WI38 (cell line): ENCODE measurements at regions not wholly inside any gene's neighbourhood (a gene's known extent, or its start where the extent isn't known, plus 50 kb on each side); places are given as distances from the start of the nearest gene placed in this dataset.

ENCODE experiments used
- H3K4me3 ChIP-seq: 2 replicates; pipeline ENCODE4 v1.5.1; 2011; ENCODE audit warnings: low read depth, mild to moderate bottlenecking, control low read depth, low read length
- TF ChIP-seq, protein P1 (sequence below): IDR thresholded peaks from 2 replicates; pipeline ENCODE4 v1.5.1; 2012; ENCODE audit warnings: low read depth, mild to moderate bottlenecking, control low read depth, low read length

GRCh38 chr4:186360551-186360950 is 94.6 kb downstream of the F11 start:
- no peak overlapping the region for H3K4me3 ChIP-seq
- TF ChIP-seq, protein P1, sequence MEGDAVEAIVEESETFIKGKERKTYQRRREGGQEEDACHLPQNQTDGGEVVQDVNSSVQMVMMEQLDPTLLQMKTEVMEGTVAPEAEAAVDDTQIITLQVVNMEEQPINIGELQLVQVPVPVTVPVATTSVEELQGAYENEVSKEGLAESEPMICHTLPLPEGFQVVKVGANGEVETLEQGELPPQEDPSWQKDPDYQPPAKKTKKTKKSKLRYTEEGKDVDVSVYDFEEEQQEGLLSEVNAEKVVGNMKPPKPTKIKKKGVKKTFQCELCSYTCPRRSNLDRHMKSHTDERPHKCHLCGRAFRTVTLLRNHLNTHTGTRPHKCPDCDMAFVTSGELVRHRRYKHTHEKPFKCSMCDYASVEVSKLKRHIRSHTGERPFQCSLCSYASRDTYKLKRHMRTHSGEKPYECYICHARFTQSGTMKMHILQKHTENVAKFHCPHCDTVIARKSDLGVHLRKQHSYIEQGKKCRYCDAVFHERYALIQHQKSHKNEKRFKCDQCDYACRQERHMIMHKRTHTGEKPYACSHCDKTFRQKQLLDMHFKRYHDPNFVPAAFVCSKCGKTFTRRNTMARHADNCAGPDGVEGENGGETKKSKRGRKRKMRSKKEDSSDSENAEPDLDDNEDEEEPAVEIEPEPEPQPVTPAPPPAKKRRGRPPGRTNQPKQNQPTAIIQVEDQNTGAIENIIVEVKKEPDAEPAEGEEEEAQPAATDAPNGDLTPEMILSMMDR: no peak

DNA sequence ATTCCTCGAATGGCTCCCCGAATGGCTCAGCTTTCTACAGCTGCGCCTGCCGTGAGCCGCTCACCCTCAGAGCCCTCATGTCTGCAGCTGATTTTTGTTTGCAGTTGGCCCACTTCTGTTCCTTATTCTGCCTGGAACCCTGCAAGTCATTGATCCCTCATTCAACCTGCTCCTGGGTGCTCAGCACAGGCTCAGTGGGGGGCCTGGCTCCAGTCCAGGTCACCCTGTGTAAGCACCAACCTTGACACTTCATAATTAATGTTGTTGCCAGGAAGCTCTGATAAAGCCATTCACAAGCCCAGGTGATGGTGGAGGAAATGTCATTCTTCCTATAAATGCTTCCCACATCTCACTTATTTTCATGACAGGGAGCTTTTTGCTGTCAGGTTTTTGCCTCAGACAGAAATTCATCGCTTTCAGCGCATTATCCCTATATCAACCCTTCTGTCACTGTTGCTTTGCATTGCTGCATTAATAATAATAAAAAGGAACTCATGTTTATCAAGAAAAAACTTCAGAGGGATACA is 85.7 kb downstream of the F11 start:
- TF ChIP-seq, protein P1: no peak
- no peak overlapping the region for H3K4me3 ChIP-seq

DNA sequence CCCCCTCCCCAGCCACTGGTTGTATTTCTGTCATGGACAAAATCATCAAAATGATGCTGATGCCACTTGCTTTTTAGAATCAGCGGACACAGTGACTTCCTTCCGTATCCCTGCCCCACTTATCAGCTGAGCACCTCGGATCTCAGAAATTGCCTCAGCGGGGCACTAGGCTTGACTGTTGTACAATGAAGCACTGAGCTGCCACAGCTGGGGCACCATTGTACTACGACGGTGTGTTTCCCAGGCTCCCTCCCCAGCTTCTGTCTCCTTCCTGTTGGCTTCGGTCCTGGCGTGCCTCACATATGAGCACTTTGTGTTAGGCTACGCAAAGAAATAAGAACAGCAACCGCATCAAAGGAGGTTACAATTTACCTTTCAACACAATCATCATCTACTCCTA is 82.4 kb downstream of the F11 start:
- H3K4me3 ChIP-seq: no peak overlapping the region
- TF ChIP-seq, protein P1: no peak

- TF ChIP-seq, protein P1: no peak
Observed at GRCh38 chr4:186347743-186348142, 81.8 kb downstream of the F11 start.

DNA sequence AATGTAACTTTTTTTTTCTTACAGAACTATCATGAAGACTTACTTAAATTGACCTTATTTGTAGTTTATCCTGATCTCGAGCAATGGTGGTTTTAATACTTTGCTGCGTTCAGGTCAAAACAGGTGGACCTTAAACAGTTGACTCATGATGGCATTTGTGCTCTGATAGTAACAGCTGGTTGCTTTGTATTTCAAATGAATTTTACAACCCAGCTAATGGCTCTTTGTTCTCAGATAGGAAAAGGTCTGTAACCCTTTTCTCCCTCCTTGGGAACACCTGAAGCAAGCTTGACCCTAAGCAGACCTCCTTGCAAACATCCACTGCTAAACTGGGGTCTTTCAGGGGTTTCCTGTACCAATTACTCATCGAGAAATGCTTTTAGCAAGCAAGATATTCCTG is 79.2 kb downstream of the F11 start:
- H3K4me3 ChIP-seq: no peak overlapping the region
- TF ChIP-seq, protein P1: no peak

More at GRCh38 chr4:186347743-186348142, 81.8 kb downstream of the F11 start:
- H3K4me3 ChIP-seq: no peak overlapping the region

DNA sequence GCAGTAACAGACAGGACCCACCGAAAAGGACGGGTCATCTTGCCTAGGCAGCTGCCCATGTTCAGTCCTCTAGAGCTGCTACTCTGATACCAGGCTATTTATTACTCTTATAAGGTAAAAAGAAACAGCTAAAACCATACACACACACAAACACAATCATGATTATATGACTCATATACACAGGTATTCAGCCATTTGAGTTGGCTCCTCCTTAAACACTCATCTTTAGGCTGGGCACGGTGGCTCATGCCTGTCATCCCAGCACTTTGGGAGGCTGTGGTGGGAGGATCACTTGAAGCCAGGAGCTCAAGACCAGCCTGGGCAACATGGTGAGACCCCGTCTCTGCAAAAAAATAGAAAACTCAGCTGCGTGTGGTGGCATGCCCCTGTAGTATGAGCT is 76.6 kb downstream of the F11 start:
- TF ChIP-seq, protein P1: no peak
- no peak overlapping the region for H3K4me3 ChIP-seq

DNA sequence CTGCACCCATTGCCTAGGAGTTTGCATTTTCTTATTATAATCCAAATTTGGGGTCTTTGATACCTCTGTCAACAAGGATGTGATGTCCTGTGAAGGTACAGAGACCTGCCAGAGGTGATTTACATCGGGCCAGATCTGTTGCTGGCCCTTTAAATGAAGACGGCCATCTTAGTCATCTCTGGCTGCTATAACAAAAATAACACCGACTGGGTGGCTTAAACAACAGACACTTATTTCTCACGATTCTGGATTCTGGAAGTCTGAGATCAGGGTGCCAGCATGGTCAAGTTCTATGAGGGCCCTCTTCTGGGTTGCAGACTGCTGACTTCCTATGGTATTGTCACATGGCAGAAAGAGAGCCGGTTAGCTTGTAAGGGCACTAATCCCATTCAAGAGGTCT is 75.7 kb downstream of the F11 start:
- TF ChIP-seq, protein P1: no peak
- H3K4me3 ChIP-seq: no peak overlapping the region
